CD4-positive, alpha-beta T cell treated with Interleukin-1 beta for 1 hour (primary cell): ENCODE measurements at regions not wholly inside any gene's neighbourhood (a gene's known extent, or its start where the extent isn't known, plus 50 kb on each side); places are given as distances from the start of the nearest gene placed in this dataset.
"Not testable (repeated sequence)": the region's sequence is repeated elsewhere in the genome, so short reads cannot be mapped to it uniquely, and the experiment has no call there.

Source experiments
- DNase-seq, 2 donors: peaks; one replicate each; pipeline ENCODE4 v3.0.0-alpha.2; 2020 to 2022

GRCh38 chr3:174547801-174548435 lies 311.2 kb upstream of the NAALADL2 start:
- no peak for DNase-seq

- no peak for DNase-seq
Measured at GRCh38 chr3:174548841-174549623, 310.1 kb upstream of the NAALADL2 start.

- DNase-seq = no peak
Measured at GRCh38 chr3:174581558-174581957, 277.6 kb upstream of the NAALADL2 start.

GRCh38 chr3:174583396-174583795 lies 275.7 kb upstream of the NAALADL2 start:
- no peak for DNase-seq

GRCh38 chr3:174587137-174587536 lies 272.0 kb upstream of the NAALADL2 start:
- DNase-seq = not testable (repeated sequence)

- no peak for DNase-seq
Measured at GRCh38 chr3:174596447-174596982, 262.6 kb upstream of the NAALADL2 start.

GRCh38 chr3:174598885-174599439 lies 260.2 kb upstream of the NAALADL2 start:
- no peak for DNase-seq

- no peak for DNase-seq
Measured at GRCh38 chr3:174613173-174613572, 246.0 kb upstream of the NAALADL2 start.

- no peak for DNase-seq
Measured at GRCh38 chr3:174614036-174614435, 245.1 kb upstream of the NAALADL2 start.

- DNase-seq = no peak
Measured at GRCh38 chr3:174618368-174619080, 240.6 kb upstream of the NAALADL2 start.

- DNase-seq = no peak
Measured at GRCh38 chr3:174619239-174619638, 239.9 kb upstream of the NAALADL2 start.

GRCh38 chr3:174620138-174620537 lies 239.0 kb upstream of the NAALADL2 start:
- no peak for DNase-seq

- no peak for DNase-seq
Measured at GRCh38 chr3:174620855-174621472, 238.2 kb upstream of the NAALADL2 start.

- DNase-seq = no peak
Measured at GRCh38 chr3:174633342-174633741, 225.8 kb upstream of the NAALADL2 start.

GRCh38 chr3:174636451-174636850 lies 222.7 kb upstream of the NAALADL2 start:
- no peak for DNase-seq

GRCh38 chr3:174639406-174639805 lies 219.7 kb upstream of the NAALADL2 start:
- DNase-seq = no peak

GRCh38 chr3:174639970-174640369 lies 219.2 kb upstream of the NAALADL2 start:
- DNase-seq = no peak

GRCh38 chr3:174640932-174641331 lies 218.2 kb upstream of the NAALADL2 start:
- DNase-seq = no peak

- DNase-seq = no peak
Measured at GRCh38 chr3:174644287-174644686, 214.8 kb upstream of the NAALADL2 start.

GRCh38 chr3:174651951-174652350 lies 207.2 kb upstream of the NAALADL2 start:
- no peak for DNase-seq

- no peak for DNase-seq
Measured at GRCh38 chr3:174659511-174659910, 199.6 kb upstream of the NAALADL2 start.

- no peak for DNase-seq
Measured at GRCh38 chr3:174662653-174663052, 196.5 kb upstream of the NAALADL2 start.

- DNase-seq = no peak
Measured at GRCh38 chr3:174667386-174667785, 191.7 kb upstream of the NAALADL2 start.
